HepG2 (cell line): ENCODE measurements at regions not wholly inside any gene's neighbourhood (a gene's known extent, or its start where the extent isn't known, plus 50 kb on each side); places are given as distances from the start of the nearest gene placed in this dataset.

Experiments used
- ATAC-seq: fragments of 200-7000 bp; cut with Tn5 transposase; 3 replicates; pipeline ENCODE4 v1.9.1; 2020; ENCODE audit warnings: mild to moderate bottlenecking, moderate library complexity
- BruUV-seq: library from RNA; stranded (reverse); fragments of 400-500 nt; replicated peaks from 2 replicates; lab custom pipeline; 2021; lab: Mats Ljungman, UMichigan
- CTCF ChIA-PET: fragments of 300-600 bp; formaldehyde crosslinking; extraction: SDS; loops from one replicate; lab custom pipeline; 2021; ENCODE audit warnings: low total read pairs, inconsistent platforms, low intra/inter-chr PET ratio; lab: Yijun Ruan, JAX
- POLR2A ChIA-PET: fragments of 350-600 bp; sonication (Branson Sonifier 250); formaldehyde crosslinking; loops from one replicate; lab custom pipeline; 2020; ENCODE audit warnings: antibody characterized with exemption, inconsistent platforms; lab: Yijun Ruan, JAX
- DNase-seq: peaks from one replicate; pipeline ENCODE4 v3.0.0-alpha.2; 2015; ENCODE audit warnings: low spot score
- FAIRE-seq: peaks from 3 replicates; lab custom pipeline; 2011; peaks lifted over from hg19 to GRCh38; lab: Jason Lieb, UNC
- H2AFZ ChIP-seq: one replicate; pipeline ENCODE4 v1.6.1; 2011; ENCODE audit warnings: low read length, inconsistent platforms
- H3K27ac ChIP-seq: fragments of 300-600 bp; 3 replicates; pipeline ENCODE4 v1.8.0; 2011; ENCODE audit warnings: mixed run types, mild to moderate bottlenecking, mixed read lengths, low read length, inconsistent platforms; ENCODE audit not compliant: insufficient read depth; ENCODE audit errors: extremely low read length
- H3K27me3 ChIP-seq, 2 experiments: fragments of 200-600 bp in 1 of 2; 2 replicates in 1 of 2; 3 replicates in 1 of 2; pipeline versions ENCODE4 v1.6.0 to v1.8.0; 2011; ENCODE audit warnings: low read length in 2 of 2, mild to moderate bottlenecking in 2 of 2, moderate library complexity in 2 of 2, inconsistent platforms in 1 of 2; ENCODE audit not compliant: insufficient read depth in 2 of 2, control insufficient read depth in 1 of 2
- H3K36me3 ChIP-seq, 2 experiments: fragments of 200-600 bp in 1 of 2; replicated peaks in 1 of 2; 2 replicates in 1 of 2; 3 replicates in 1 of 2; pipeline versions ENCODE4 v1.5.1 to v1.8.0; 2011; ENCODE audit warnings: low read length in 2 of 2, inconsistent platforms in 1 of 2; ENCODE audit not compliant: insufficient read depth in 2 of 2, control insufficient read depth in 1 of 2
- H3K4me1 ChIP-seq: 2 replicates; pipeline ENCODE4 v1.5.1; 2012; ENCODE audit warnings: low read length, inconsistent platforms; ENCODE audit not compliant: insufficient read depth
- H3K4me2 ChIP-seq: 2 replicates; pipeline ENCODE4 v1.6.0; 2011; ENCODE audit warnings: low read depth, low read length, inconsistent platforms
- H3K4me3 ChIP-seq, 3 experiments: fragments of 200-600 bp in 1 of 3; sonication (generic), shearing (Covaris generic) in 1 of 3; replicated peaks in 1 of 3; 2 replicates each; pipeline ENCODE4 v1.5.1; 2011 to 2016; ENCODE audit warnings: low read length in 3 of 3, inconsistent platforms in 2 of 3, low read depth in 2 of 3, mild to moderate bottlenecking in 2 of 3, control low read depth in 1 of 3, mixed read lengths in 1 of 3; ENCODE audit not compliant: insufficient read depth in 1 of 3
- H3K79me2 ChIP-seq: one replicate; pipeline ENCODE4 v1.6.1; 2011; ENCODE audit warnings: low read length, inconsistent platforms; ENCODE audit not compliant: insufficient read depth
- H3K9ac ChIP-seq: 2 replicates; pipeline ENCODE4 v1.6.0; 2011; ENCODE audit warnings: mild to moderate bottlenecking, low read depth, low read length, inconsistent platforms; ENCODE audit not compliant: insufficient read depth
- H3K9me3 ChIP-seq: 2 replicates; pipeline ENCODE4 v1.5.1; 2012; ENCODE audit warnings: mild to moderate bottlenecking, low read length
- H4K20me1 ChIP-seq: 2 replicates; pipeline ENCODE4 v1.6.0; 2011; ENCODE audit warnings: inconsistent platforms, mild to moderate bottlenecking, low read length, moderate library complexity; ENCODE audit not compliant: insufficient read depth
- LCORL ChIP-seq, 2 experiments: fragments of 450-650 bp in 1 of 2; sonication (generic) in 1 of 2; formaldehyde crosslinking in 1 of 2; IDR thresholded peaks; 2 replicates each; pipeline versions ENCODE4 v1.5.0 to v1.6.1; 2017 to 2020; ENCODE audit warnings: antibody characterized with exemption in 1 of 2, missing genetic modification reagents in 1 of 2
- MNT ChIP-seq: fragments of 450-650 bp; IDR thresholded peaks from 2 replicates; pipeline ENCODE4 v1.6.1; 2016
- SOX13 ChIP-seq, 3 experiments: fragments of 450-650 bp in 1 of 3; sonication (generic) in 1 of 3; formaldehyde crosslinking in 1 of 3; IDR thresholded peaks in 2 of 3; conservative IDR thresholded peaks in 1 of 3; 2 replicates each; pipeline versions ENCODE4 v1.5.0 to v1.6.1; 2016 to 2020; ENCODE audit warnings: antibody characterized with exemption in 1 of 3, mild to moderate bottlenecking in 1 of 3, missing compliant biosample characterization in 1 of 3, missing genetic modification reagents in 1 of 3, moderate library complexity in 1 of 3
- TOE1 ChIP-seq: sonication (generic); formaldehyde crosslinking; IDR thresholded peaks from 2 replicates; pipeline ENCODE4 v1.4.0; 2020; ENCODE audit warnings: mild to moderate bottlenecking, missing genetic modification reagents
- ZFP36L2 ChIP-seq: sonication (generic); formaldehyde crosslinking; IDR thresholded peaks from 2 replicates; pipeline ENCODE4 v1.4.0; 2020; ENCODE audit warnings: missing genetic modification reagents
- ZNF136 ChIP-seq: sonication (generic); formaldehyde crosslinking; IDR thresholded peaks from 2 replicates; pipeline ENCODE4 v1.8.1; 2022; ENCODE audit warnings: low read depth, mild to moderate bottlenecking, moderate library complexity, missing genetic modification reagents
- ZNF607 ChIP-seq: sonication (generic); formaldehyde crosslinking; IDR thresholded peaks from 2 replicates; pipeline ENCODE4 v1.5.1; 2020; ENCODE audit warnings: missing genetic modification reagents, mild to moderate bottlenecking, borderline replicate concordance
- ZNF816 ChIP-seq: sonication (generic); formaldehyde crosslinking; IDR thresholded peaks from 2 replicates; pipeline ENCODE4 v1.8.0; 2022; ENCODE audit warnings: missing genetic modification reagents, mild to moderate bottlenecking, borderline replicate concordance
- ZSCAN25 ChIP-seq: sonication (generic); formaldehyde crosslinking; IDR thresholded peaks from 2 replicates; pipeline ENCODE4 v1.8.0; 2022; ENCODE audit warnings: mild to moderate bottlenecking, missing genetic modification reagents
- WGBS: methylation state at CpG from one replicate; pipeline ENCODE4 v1.1.6; 2017; ENCODE audit warnings: low lambda C conversion rate; 5-methylcytosine and 5-hydroxymethylcytosine counted together
- in situ Hi-C: cut with HindIII; loops from 2 replicates; pipeline ENCODE4 v1.10.0; 2017; ENCODE audit warnings: low pct_unique_long_range_greater_than_20kb; ENCODE audit not compliant: extremely low pct_ligation_motif_present
- intact Hi-C: fragments of 100-400 bp; cut with micrococcal nuclease; formaldehyde crosslinking; loops from one replicate; pipeline ENCODE4 v1.10.0; 2022; ENCODE audit not compliant: unreplicated experiment
- TF ChIP-seq, protein P1 (sequence below): sonication (generic); formaldehyde crosslinking; IDR thresholded peaks from 2 replicates; pipeline ENCODE4 v1.4.0; 2020; ENCODE audit warnings: missing genetic modification reagents, borderline replicate concordance
- TF ChIP-seq, protein P2 (sequence below): sonication (generic); formaldehyde crosslinking; IDR thresholded peaks from 2 replicates; pipeline ENCODE4 v1.4.0; 2020; ENCODE audit warnings: mild to moderate bottlenecking, low read depth, missing genetic modification reagents

DNA sequence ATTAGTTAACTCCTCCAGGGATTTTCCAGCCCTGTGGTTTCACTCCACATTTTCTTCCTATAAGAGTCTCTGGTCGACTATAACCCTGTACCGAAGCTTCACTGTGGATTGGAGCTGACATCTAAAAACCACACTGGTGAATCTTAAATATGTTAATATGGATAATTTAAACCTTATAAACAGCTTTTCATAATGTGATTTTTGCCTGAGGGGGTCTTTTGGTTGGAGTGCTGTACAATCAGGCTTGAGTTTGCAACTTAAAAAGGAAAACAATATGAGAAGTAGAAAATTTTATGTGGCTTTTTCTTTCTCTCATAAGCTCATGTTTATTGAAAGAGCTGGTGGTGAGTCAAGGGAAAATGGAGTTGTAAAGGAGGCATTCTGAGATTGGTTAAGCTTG, 313.7 kb downstream of the VPS13C start:
- in situ Hi-C loops (no loop called here), intact Hi-C loops (no loop called here)
- no peak for DNase-seq
- no peak overlapping the region for H3K4me3 ChIP-seq
- ATAC-seq, result no peak
- 3% methylated on average over 2 of the region's 2 CpGs for WGBS
- no peak for FAIRE-seq
- no peak for TF ChIP-seq ZNF816 (CRISPR knock-in tag)
- no peak for TF ChIP-seq ZNF136 (CRISPR knock-in tag)
- no peak for TF ChIP-seq ZSCAN25 (CRISPR knock-in tag)
- TF ChIP-seq LCORL (IDR thresholded peaks at IDR 0.05), result no peak
- no peak for TF ChIP-seq LCORL (CRISPR knock-in tag; IDR thresholded peaks at IDR 0.05)
- no peak for TF ChIP-seq ZFP36L2 (CRISPR knock-in tag)
- H3K27me3 ChIP-seq, result peaks cover 0 to 6% of the 10 kb centered on the region in 2 experiments; a peak in 3 of 5 replicates
- no peak overlapping the region for H2AFZ ChIP-seq
- no peaks in the 10 kb centered on the region for H3K79me2 ChIP-seq
- H3K4me2 ChIP-seq, result no peak overlapping the region
- no peak overlapping the region for H3K27ac ChIP-seq
- H3K4me1 ChIP-seq, result no peaks in the 10 kb centered on the region
- H4K20me1 ChIP-seq, result no peaks in the 10 kb centered on the region
- POLR2A ChIA-PET, result no interaction called here
- CTCF ChIA-PET, result no interaction called here
- no peaks in the 10 kb centered on the region for H3K9me3 ChIP-seq
- no peak overlapping the region for H3K9ac ChIP-seq
- no peaks in the 10 kb centered on the region for H3K36me3 ChIP-seq
- no TSS peak for BruUV-seq

- CTCF ChIA-PET, result no interaction called here
- TF ChIP-seq, protein P1, sequence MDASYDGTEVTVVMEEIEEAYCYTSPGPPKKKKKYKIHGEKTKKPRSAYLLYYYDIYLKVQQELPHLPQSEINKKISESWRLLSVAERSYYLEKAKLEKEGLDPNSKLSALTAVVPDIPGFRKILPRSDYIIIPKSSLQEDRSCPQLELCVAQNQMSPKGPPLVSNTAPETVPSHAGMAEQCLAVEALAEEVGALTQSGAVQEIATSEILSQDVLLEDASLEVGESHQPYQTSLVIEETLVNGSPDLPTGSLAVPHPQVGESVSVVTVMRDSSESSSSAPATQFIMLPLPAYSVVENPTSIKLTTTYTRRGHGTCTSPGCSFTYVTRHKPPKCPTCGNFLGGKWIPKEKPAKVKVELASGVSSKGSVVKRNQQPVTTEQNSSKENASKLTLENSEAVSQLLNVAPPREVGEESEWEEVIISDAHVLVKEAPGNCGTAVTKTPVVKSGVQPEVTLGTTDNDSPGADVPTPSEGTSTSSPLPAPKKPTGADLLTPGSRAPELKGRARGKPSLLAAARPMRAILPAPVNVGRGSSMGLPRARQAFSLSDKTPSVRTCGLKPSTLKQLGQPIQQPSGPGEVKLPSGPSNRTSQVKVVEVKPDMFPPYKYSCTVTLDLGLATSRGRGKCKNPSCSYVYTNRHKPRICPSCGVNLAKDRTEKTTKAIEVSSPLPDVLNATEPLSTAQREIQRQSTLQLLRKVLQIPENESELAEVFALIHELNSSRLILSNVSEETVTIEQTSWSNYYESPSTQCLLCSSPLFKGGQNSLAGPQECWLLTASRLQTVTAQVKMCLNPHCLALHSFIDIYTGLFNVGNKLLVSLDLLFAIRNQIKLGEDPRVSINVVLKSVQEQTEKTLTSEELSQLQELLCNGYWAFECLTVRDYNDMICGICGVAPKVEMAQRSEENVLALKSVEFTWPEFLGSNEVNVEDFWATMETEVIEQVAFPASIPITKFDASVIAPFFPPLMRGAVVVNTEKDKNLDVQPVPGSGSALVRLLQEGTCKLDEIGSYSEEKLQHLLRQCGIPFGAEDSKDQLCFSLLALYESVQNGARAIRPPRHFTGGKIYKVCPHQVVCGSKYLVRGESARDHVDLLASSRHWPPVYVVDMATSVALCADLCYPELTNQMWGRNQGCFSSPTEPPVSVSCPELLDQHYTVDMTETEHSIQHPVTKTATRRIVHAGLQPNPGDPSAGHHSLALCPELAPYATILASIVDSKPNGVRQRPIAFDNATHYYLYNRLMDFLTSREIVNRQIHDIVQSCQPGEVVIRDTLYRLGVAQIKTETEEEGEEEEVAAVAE, result no peak
- TF ChIP-seq MNT (no peak), TOE1 (no peak), ZNF607 (CRISPR knock-in tag) (no peak), SOX13 (IDR thresholded peaks at IDR 0.05) (no peak), SOX13 (CRISPR knock-in tag; conservative IDR thresholded peaks at IDR 0.05 in 1 of 2, IDR thresholded peaks at IDR 0.05 in 1 of 2) (no peak)
- TF ChIP-seq, protein P2, sequence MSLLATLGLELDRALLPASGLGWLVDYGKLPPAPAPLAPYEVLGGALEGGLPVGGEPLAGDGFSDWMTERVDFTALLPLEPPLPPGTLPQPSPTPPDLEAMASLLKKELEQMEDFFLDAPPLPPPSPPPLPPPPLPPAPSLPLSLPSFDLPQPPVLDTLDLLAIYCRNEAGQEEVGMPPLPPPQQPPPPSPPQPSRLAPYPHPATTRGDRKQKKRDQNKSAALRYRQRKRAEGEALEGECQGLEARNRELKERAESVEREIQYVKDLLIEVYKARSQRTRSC (CRISPR knock-in tag), result no peak
Observed at GRCh38 chr15:61743345-61743909, 316.8 kb downstream of the VPS13C start.

More at GRCh38 chr15:61743345-61743909, 316.8 kb downstream of the VPS13C start:
- 0% methylated on average over 1 of the region's 3 CpGs for WGBS
- in situ Hi-C loops, result no loop called here
- H3K9ac ChIP-seq, result no peak overlapping the region
- H3K4me3 ChIP-seq, result no peak overlapping the region
- intact Hi-C loops, result no loop called here
- H3K9me3 ChIP-seq, result no peaks in the 10 kb centered on the region
- no peaks in the 10 kb centered on the region for H3K4me1 ChIP-seq
- no peak overlapping the region for H3K4me2 ChIP-seq
- DNase-seq, result no peak
- ATAC-seq, result no peak
- H3K27ac ChIP-seq, result no peak overlapping the region
- POLR2A ChIA-PET, result no interaction called here
- H3K79me2 ChIP-seq, result no peaks in the 10 kb centered on the region
- no peak overlapping the region for H2AFZ ChIP-seq
- FAIRE-seq, result no peak
- H3K27me3 ChIP-seq, result no peaks in the 10 kb centered on the region; a peak in 2 of 5 replicates
- H4K20me1 ChIP-seq, result no peaks in the 10 kb centered on the region
- H3K36me3 ChIP-seq, result no peaks in the 10 kb centered on the region
- BruUV-seq, result no TSS peak
